GM04503 (cell line): ENCODE measurements at regions not wholly inside any gene's neighbourhood (a gene's known extent, or its start where the extent isn't known, plus 50 kb on each side); places are given as distances from the start of the nearest gene placed in this dataset.

Experiments
- DNase-seq: peaks from one replicate; pipeline ENCODE4 v3.0.0-alpha.2; 2012; ENCODE audit warnings: low read depth

DNA sequence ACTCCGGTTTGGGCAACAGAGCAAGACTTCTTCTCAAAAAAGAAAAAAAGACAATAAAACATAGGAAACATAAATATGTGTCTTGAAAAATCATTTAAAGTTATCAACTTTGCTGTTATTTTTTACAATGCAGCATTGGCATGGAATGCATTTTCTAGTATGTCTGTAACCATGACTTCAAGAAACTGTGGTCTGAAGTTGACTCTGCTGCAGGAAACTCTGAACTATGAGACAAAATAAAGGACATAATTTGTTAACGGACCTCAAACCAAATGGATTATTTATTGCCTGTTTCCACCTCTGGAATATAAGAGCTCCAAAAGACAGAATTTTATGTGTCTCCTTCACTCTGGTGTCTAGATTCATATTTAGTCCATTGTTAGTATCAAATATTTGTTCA, 79.1 kb downstream of the TRIB2 start:
- DNase-seq: no peak

DNA sequence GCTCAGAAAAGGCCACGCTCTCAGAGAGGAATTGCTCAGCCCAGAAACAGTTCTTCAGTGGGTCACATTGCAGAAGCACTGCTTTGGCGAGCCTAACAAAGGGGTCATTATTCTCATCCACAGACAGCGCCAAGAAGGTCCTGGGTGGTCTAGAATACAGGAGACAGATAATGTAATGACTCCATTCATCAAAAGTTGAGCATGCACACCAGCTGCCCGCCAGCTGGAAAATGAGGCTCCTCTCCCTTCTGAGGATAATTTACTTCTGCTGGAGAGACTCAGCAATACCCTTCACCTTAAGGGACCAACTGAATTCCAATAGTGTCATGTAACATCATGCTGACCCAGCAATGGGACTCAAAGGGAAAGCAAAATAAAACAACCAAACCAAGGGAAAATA, 79.9 kb downstream of the TRIB2 start:
- no peak for DNase-seq

DNA sequence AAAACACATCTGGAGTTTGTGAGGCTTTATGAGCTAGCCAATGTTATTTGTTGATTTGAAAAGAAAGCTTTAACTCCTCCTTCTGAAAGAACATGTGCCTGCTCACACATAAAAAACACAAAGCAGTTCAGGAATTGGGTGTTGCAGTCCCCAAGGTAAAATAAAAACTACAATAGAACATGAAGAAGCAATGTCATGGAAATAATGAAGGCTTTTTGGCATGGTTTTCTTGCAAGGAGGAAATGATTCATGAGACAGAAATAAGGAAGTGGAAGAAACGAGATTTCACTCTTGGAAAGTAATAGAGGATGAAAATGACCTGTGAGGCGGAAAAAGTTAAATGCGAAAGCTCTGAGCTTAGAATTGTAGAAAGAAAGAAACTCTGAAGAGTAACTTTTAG, 81.1 kb downstream of the TRIB2 start:
- peak; percentile 62 for DNase-seq

DNA sequence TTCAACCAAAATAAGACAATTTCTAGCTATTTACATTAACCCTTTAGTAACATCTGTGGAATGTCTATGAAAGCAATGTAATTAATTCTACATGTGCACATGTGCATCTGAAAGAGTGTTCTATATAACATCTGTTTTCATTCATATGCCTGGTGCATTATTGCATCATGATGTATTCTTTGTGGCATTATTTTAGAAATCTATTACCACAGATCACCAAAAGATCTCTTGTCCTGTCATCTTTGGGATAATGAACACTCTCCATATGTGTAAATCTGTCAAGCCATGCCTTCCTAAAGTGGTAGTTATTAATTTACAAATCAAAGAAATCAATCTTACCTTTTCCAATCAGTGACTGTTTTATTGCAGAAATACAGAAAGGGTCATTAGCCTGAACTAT, 86.9 kb downstream of the TRIB2 start:
- no peak for DNase-seq

DNA sequence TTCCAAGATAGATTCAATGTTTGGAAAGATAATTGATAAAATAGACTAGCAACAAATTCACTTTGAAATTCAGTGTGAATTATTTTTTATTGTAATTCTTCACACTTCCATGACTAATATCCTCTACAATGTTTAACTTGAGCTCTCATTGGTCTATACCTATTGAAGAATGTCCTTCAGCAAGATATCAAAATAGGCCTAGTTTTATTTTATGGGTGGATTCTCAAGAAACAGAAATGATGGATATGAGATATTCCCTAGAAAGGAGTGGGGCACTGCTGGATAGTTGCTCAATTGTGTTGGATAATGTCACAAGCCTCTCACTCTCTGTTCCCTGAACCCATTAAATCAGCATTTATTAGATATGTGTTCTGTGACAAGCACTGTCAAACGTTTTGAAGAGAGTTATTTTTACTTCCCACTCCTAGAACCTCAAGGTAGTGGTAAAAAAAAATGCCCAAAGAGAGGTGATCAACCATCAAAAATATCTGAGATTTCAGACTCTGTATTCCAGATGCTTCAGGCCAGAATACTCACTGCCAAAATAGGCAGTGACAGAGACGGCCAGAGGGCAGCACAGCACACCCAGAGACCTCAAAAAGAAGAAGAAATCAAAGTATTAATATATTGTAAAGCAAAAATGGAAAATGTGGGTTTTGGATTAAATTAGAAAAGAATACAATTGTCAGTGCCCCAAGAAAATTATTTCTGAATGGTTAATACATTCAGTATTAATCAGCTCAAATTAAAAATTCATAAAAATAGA, 87.5 kb downstream of the TRIB2 start:
- no peak for DNase-seq

DNA sequence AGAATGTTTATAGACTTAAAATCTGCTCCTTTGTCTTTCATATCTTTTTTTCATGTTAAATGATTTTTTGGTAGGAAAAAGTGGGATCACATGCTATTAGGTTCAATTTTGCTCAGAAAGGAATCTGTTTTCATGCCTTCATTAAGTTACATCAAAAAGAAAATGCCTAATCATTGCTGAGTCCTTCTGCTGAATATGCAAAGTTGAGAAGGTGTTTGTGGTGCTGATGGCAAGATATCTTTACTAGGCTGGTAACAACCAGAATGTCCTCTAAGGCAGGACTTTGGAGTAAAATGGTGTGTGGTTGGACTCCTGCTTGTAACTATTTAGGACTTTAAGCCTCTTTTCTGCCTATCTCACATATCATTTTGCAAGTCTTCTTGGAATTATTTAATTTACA, 88.3 kb downstream of the TRIB2 start:
- no peak for DNase-seq

DNA sequence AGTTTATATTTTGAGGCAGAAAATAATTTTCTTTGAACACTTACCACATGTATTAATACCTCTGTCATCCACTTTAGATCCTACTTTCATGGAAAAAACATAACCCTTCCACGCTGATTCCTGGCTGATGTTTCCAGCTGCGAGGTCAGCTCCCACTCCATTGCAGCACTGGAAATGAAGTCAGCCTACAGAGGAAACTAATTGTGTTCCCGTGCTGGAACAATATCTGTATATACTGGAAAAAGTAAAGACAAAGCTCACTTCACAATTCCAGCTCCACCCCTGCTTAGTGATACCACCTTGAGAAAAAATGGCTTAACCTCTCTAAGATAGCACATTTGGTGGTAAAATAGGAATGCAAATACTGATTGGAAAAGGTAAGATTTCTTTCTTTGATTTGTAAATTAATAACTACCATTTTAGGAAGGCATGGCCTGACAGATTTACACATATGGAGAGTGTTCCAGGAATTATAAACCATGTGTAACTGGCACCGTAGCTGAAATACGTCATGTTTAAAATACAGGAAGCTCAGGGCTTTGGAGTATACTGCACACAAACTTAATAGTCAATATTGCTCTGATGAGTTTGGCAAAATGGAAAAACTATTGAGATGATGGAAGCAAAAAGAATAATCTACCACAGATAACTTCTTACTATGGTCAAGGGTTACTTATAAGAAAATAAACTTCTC, 90.0 kb downstream of the TRIB2 start:
- no peak for DNase-seq

DNA sequence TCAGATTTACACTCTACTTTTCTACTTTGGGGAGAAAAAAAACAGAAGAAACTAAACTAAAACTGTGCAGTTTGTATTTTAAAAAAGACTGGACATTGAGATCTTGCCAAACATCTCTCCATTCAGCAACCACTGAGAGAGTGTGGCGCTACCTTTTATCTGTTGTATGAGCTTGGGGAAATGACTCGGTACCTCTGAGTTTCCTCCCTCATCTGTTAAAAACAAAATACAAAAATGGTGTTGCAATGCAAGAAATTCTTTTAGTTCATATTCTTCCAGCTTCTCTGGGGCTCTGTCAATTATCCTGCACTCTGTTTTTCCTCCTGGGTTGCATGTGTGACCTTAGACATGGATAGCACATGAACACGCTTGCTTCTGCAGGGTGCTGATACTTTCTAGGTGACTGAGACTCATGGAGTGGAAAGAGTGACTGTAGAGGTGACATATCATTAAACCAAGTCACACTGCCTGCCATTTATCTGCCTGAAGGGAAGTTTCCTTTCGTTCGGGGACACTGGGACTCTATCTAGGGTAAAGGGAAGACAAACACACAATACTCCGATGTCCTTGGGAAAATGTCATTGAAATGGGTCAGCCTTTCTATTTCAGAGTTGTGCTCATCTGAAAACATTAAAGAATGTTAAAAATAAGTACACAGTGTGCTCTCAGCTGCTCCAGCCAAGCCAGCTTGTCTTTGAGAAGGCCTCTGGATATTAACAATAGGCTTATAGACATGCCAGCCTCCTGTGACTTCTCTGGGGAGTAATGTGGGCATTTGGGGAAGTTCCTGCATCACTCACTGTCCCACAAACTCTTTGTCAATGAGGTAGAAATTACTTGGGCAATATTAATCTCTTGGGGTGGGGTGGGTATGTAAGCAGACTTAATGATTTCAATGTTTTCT, 91.4 kb downstream of the TRIB2 start:
- DNase-seq: no peak

DNA sequence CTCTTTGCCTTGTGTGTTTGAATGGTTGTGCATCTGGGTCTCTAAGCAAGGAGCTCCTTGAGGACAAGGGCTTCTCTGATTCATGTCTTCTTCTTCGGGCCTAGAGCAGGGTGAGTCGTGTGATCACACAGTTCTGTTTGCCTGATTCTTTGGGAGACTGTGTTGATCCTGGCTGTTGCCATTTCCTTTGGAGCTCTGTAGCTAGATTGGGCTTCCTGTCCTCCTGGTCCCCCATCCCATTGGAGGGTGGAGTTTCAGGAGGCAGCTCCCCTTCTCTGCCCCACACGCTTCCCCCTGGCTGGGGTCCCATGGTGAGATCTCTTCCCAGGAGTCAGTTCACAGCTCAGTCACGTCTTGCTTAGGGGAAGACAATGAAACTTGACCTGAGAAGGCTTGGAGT, 92.8 kb downstream of the TRIB2 start:
- no peak for DNase-seq

DNA sequence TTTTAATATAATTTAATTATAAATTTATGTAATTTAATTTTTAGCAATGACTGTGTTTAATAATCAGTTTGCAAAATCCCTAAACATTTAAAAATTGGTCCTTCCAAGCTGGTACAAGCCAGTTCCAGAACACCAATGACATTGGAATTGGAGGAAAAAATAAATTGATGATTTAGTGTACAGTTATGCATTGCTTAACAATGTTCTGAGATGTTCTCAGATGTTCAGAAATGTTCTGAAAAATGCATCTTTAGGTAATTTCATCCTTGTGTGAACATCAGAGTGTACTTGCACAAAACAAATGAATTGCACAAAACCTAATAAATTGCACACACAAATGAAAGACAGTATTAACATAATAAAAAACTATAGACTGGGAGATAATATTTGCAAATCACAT, 95.2 kb downstream of the TRIB2 start:
- no peak for DNase-seq

DNA sequence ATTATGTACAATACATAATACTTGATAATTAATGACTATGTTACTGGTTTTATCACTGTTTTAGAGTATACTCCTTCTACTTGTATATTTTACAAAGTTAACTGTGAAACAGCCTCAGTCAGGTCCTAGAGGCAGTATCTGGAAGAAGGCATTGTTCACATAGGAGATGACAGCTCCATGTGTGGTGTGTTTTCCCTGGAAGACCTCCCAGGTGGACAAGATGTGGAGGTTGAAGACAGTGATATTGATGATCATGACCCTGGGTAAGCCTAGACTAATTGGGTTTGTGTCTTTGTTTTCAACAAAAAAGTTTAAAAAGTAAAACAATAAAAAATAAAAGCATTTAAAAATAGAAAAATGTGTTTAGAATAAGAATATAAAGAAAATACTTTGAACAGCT, 96.4 kb downstream of the TRIB2 start:
- DNase-seq: no peak

DNA sequence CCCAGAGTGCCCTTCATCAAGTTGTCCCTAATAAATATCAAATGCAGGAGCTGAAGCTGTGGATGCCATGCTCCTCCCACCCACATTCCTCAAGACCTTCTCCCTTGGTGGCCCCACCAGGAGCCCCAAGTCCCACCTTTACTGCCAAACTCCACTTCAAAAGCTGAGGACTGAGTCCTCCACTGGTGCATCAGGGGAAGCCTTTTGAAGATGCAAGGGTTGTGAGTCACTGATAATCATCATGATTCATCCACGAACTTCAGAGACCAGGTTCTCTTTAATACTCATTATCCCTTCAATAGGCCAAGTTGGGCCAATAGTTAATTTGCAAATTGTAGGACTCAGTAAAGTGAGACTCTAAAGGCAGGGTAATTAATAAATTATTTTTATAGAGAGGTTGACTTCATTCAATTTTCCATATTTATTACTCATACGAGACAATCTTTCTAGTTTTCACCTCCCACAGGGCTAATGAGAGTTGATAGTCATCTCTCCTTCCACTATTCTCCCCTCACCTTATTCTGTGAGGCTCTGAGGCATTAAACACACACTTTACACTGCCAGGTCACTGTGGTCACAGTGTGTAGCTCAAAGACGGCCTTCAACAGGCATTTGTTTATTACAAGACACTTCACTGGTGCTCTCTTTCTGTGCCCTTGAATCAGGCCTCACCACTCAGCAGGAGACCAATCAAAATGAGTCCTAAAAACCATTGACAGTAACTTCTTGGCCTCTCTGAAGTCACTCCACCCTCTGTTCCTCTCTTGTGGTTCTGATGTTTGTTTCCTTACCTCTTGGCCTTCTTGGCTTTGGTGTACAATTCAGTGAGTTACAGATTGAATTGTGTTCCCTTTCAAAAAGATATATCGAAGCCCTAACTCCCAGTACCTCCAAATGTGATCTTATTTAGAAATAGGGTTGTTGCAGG, 99.9 kb downstream of the TRIB2 start:
- no peak for DNase-seq

DNA sequence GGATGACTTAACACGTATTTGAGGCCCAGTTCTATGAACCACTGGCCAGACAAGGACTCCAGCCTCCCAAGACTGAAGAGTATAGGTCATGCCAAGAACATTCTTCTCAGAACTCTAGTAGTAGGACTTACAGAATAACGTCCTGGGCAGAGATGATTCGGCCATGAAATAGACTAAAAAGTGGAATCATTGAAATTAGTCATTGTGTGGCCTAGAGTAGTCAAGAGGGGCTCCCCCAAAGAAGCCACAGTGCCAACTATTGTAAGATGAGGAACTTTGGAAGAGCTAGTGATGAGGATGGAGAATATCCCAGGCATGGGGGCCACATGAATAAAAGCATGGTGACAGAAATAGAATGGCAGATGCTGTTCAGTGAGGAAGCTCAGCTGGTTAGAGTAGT, 101.1 kb downstream of the TRIB2 start:
- DNase-seq: no peak

DNA sequence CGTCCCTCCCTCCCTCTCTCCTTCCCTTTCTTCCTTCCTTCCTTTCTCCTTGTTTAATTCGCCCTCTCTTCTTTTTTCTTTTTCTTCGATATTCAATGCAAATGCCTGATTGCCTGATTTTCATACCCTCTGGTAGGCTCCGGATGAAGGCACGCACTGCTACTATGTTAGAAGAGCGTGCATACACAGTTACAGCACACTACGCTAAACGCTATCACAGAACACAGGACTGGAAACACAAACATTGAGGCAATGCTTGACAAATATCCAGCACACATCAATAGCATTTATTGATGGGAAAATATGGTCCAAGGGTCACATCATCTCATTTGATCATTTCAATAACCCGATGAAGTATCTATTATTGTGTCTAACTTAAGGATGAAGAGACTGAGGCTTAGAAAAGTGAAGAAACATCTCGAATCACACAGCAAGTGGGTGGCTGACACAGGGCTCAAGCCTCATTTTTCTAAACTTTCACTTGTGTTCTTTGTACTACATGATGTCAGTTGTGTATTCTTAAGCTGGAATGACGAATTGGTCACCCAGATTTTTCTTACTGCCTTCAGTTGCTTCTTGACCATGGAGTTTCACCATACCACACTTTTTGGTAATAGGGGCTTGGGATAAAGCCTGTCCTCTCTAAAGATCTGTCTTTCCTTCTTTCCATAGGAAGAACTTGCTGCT, 101.8 kb downstream of the TRIB2 start:
- no peak for DNase-seq

DNA sequence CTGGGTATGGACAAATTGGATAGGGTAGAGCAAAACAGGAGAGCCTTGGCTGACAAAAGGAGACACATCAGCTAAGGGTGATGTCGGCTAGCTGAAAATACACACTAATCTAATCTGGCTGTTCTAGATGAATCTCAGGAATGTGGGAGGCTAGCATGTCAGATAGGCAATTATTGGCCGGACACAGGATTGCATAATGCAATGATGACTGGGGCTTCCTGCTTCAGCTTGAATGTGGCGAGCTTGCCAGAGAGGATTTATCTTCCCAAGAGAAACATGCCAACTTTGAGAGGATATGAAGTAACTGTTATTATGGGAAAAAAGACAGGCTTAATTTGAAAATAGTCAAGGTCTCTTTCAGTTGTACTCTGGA, 102.4 kb downstream of the TRIB2 start:
- DNase-seq: peak; percentile 99

DNA sequence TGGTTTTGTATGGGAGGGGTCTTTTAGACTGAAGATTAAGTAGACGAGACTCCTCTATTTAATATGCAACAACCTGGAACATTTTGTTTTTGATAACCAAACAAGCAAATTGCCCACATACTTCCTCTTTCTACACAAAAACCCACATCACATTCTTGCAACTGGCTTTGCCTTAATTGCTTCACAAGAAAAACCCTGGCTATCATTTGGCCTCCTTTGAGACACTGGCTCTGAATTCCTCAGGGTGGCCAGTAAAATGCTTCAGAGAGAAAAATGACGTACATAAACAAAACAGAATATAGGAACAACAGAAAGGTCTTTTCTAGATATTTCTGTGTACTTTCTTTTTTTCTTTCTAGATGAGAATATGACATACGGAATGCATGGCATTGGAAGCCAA, 103.0 kb downstream of the TRIB2 start:
- peak; percentile 79 for DNase-seq

DNA sequence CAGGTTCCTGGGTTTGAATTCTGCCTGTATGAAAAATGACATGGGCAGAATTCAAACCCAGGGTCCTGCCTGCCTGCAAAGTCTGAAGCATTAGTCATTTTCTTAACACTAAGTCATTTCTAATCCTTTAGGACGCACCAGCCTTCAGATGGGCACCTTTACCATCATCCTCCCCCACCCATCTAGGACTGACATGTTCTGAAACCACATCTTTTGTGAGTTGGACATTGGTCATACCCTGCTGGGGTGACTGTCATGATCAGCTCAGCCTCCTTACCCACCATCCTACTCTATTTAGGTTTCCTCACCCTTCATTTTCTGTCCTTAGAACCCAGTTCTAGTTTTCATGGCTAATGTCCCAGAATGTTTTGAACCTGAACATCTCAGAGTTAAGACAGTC, 104.9 kb downstream of the TRIB2 start:
- DNase-seq: no peak

DNA sequence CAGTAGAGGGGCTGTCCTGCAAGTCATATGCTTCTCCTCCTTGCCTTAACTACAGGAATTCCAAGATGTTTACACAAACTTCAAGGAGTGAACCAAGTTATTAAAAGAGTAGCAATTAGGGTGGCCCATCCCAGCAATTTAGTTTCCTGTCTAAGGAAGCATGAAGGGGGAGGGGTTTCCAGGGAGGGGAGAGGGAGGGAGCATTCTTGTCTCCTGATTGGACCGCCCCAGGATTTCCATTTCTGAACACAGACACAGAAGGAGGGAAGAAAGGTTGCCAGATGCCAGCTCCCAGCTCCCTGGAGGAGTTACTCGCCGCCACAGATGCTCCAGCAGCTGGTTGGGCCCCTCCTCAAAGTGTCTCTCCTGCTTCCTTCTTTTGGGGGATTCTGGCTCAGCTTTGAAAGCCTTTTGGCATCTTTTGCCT, 107.6 kb downstream of the TRIB2 start:
- no peak for DNase-seq

DNA sequence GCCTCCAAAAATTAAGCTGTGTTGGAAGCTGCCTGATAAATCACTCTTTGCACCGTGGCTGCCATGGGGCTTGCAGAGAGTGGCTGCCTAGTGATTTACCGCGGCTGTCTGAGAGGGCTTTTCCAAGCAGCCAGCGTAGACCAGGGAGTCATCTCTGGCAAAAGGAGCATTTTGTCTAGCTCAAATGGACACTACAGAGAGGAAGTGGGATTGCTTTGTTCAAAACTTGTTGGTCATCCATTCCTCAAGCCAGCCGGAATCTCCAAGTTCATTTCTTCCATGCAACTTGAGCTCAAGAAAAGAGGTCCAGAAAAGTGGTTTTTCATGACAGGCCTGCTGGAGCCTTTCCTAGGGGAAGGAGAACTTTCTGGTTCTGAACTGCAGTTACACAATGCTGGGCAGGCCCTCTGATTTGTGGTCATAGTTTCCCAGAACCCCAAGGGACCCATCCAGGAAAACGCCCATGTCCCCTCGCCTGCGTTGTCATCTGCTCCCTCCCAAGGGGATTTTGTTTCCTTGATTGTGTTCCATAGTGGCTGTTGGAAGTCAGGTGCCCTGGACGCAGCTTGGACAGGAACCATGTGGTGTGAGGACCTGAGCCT, 108.1 kb downstream of the TRIB2 start:
- no peak for DNase-seq

DNA sequence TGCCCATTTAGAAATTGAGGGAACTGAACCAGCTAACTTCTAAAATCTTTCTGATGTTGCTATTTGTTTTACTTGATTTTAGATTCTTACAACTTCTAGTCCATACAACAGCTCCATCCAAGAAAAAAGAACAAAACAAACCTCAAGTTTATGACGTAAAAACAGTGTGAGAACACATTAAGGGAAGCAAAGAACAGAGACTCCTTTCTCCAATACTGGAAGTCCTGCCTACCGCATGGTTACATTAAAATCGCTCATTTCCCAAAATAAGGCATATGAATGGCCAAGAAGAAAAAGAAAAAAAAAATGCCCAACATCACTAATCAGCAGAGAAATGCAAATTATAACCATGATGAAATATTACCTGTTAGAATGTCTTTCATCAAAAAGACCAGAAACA, 110.0 kb downstream of the TRIB2 start:
- no peak for DNase-seq

DNA sequence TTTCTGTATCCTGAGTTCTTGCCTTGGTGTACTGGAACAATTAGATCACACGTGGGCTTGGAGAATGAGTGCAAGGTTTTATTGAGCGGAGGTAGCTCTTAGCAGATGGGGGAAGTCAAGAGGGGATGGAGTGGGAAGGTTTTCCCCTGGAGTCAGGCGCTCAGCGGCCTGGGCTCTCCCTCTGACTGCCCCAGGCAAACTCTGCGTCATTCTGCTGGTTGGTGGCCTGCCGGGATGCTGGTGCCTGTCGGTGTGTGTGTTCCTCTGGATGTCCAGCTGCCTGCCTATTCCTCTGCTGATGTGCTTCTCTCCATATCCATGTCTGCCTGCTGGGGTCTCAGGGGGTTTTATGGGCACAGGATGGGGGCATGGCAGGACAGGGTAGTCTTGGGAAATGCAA, 111.0 kb downstream of the TRIB2 start:
- DNase-seq: no peak
